K562 (cell line): ENCODE measurements at regions not wholly inside any gene's neighbourhood (a gene's known extent, or its start where the extent isn't known, plus 50 kb on each side); places are given as distances from the start of the nearest gene placed in this dataset.

Experiments
- ATAC-seq: fragments of 200-7000 bp; cut with Tn5 transposase; 3 replicates; pipeline ENCODE4 v1.9.1; 2020; ENCODE audit warnings: moderate library complexity
- BruUV-seq: library from RNA; stranded (reverse); fragments of 400-500 nt; replicated peaks from 2 replicates; lab custom pipeline; 2021; lab: Mats Ljungman, UMichigan
- CTCF ChIA-PET: fragments of 300-600 bp; formaldehyde crosslinking; extraction: SDS; loops from one replicate; lab custom pipeline; 2021; ENCODE audit warnings: low intra/inter-chr PET ratio; lab: Yijun Ruan, JAX
- POLR2A ChIA-PET: fragments of 300-600, 350-650 bp; sonication (Branson Sonifier 250); formaldehyde crosslinking; extraction: SDS; loops from one replicate; lab custom pipeline; 2021; ENCODE audit warnings: antibody characterized with exemption, inconsistent platforms; lab: Yijun Ruan, JAX
- DNase-seq, 4 experiments: peaks; one replicate each; pipeline versions ENCODE4 v3.0.0 to v3.0.0-alpha.2; 2011 to 2018; ENCODE audit warnings: low spot score in 3 of 4, mixed read lengths in 3 of 4; ENCODE audit errors: extremely low read depth in 1 of 4
- FAIRE-seq: peaks from 2 replicates; lab custom pipeline; 2011; peaks lifted over from hg19 to GRCh38; lab: Jason Lieb, UNC
- H2AFZ ChIP-seq: 2 replicates; pipeline ENCODE4 v1.6.0; 2011; ENCODE audit warnings: low read depth, low read length, control low read depth, inconsistent platforms
- H3K27ac ChIP-seq: fragments of 200-600 bp; 3 replicates; pipeline ENCODE4 v1.8.0; 2011; ENCODE audit warnings: low read depth, mild to moderate bottlenecking, control low read depth, inconsistent platforms, low read length, moderate library complexity, mixed read lengths; ENCODE audit errors: extremely low read depth
- H3K27me3 ChIP-seq, 2 experiments: fragments of 300-600 bp in 1 of 2; 2 replicates in 1 of 2; 3 replicates in 1 of 2; pipeline versions ENCODE4 v1.6.0 to v1.8.0; 2011; ENCODE audit warnings: inconsistent platforms in 2 of 2, low read length in 2 of 2, mild to moderate bottlenecking in 1 of 2, mixed read lengths in 1 of 2, moderate library complexity in 1 of 2; ENCODE audit not compliant: control insufficient read depth in 2 of 2, insufficient read depth in 2 of 2
- H3K36me3 ChIP-seq: fragments of 300-600 bp; 3 replicates; pipeline ENCODE4 v1.8.0; 2011; ENCODE audit warnings: mild to moderate bottlenecking, low read length, inconsistent platforms; ENCODE audit not compliant: control insufficient read depth, insufficient read depth
- H3K4me1 ChIP-seq, 2 experiments: fragments of 200-600 bp in 1 of 2; replicated peaks in 1 of 2; 2 replicates in 1 of 2; 3 replicates in 1 of 2; pipeline versions ENCODE4 v1.5.1 to v1.8.0; 2011; ENCODE audit warnings: inconsistent platforms in 2 of 2, low read length in 2 of 2, mild to moderate bottlenecking in 1 of 2, mixed read lengths in 1 of 2, moderate library complexity in 1 of 2; ENCODE audit not compliant: control insufficient read depth in 2 of 2, insufficient read depth in 2 of 2
- H3K4me2 ChIP-seq: 2 replicates; pipeline ENCODE4 v1.6.1; 2011; ENCODE audit warnings: low read length, control low read depth, inconsistent platforms, mixed read lengths; ENCODE audit not compliant: insufficient read depth
- H3K4me3 ChIP-seq: fragments of 200-600 bp; sonication (generic), shearing (Covaris generic); 2 replicates; pipeline ENCODE4 v1.5.1; 2016; ENCODE audit warnings: control low read depth, inconsistent platforms
- H3K79me2 ChIP-seq: fragments of 200-600 bp; 3 replicates; pipeline ENCODE4 v1.8.0; 2011; ENCODE audit warnings: low read length, inconsistent platforms; ENCODE audit not compliant: control insufficient read depth, insufficient read depth
- H3K9ac ChIP-seq, 2 experiments: 2 replicates each; pipeline versions ENCODE4 v1.6.0 to v1.6.1; 2011; ENCODE audit warnings: low read depth in 2 of 2, low read length in 2 of 2, control low read depth in 1 of 2, inconsistent platforms in 1 of 2, mild to moderate bottlenecking in 1 of 2, mixed read lengths in 1 of 2; ENCODE audit not compliant: insufficient read depth in 1 of 2
- H3K9me1 ChIP-seq: one replicate; pipeline ENCODE4 v1.6.0; 2011; ENCODE audit warnings: inconsistent platforms, mild to moderate bottlenecking, low read length, moderate library complexity; ENCODE audit not compliant: control insufficient read depth, insufficient read depth
- H3K9me3 ChIP-seq: replicated peaks from 2 replicates; pipeline ENCODE4 v1.5.1; 2011; ENCODE audit warnings: low read depth, low read length, inconsistent platforms; ENCODE audit not compliant: control insufficient read depth, insufficient read depth
- H4K20me1 ChIP-seq: replicated peaks from 2 replicates; pipeline ENCODE4 v1.6.1; 2011; ENCODE audit warnings: low read length, inconsistent platforms, mixed read lengths; ENCODE audit not compliant: control insufficient read depth, insufficient read depth
- CHD1 ChIP-seq: fragments of 200-600 bp; sonication (generic); IDR thresholded peaks from one replicate; pipeline ENCODE4 v1.6.1; 2012; ENCODE audit warnings: mild to moderate bottlenecking, moderate library complexity, low read length, inconsistent platforms
- HNRNPL ChIP-seq: fragments of 200-400 bp; formaldehyde crosslinking; IDR thresholded peaks from 2 replicates; pipeline ENCODE4 v1.6.1; 2017; ENCODE audit warnings: low read depth, mild to moderate bottlenecking, low read length
- MBD2 ChIP-seq: sonication (generic); IDR thresholded peaks from 2 replicates; pipeline ENCODE4 v1.6.1; 2016; ENCODE audit warnings: low read depth, borderline replicate concordance
- NR2F6 ChIP-seq: fragments of 450-650 bp; formaldehyde crosslinking; IDR thresholded peaks from 2 replicates; pipeline ENCODE4 v1.4.0; 2020; ENCODE audit warnings: mild to moderate bottlenecking
- RCOR1 ChIP-seq, 2 experiments: IDR thresholded peaks; 2 replicates each; pipeline ENCODE4 v1.6.1; 2012; ENCODE audit warnings: low read depth in 2 of 2, low read length in 2 of 2, borderline replicate concordance in 1 of 2, improper control_type of control experiment in 1 of 2
- SUPT5H ChIP-seq: fragments of 450-650 bp; IDR thresholded peaks from 2 replicates; pipeline ENCODE4 v1.6.1; 2016
- U2AF1 ChIP-seq: fragments of 200-400 bp; formaldehyde crosslinking; optimal IDR thresholded peaks from 2 replicates; pipeline ENCODE3; 2017; ENCODE audit warnings: mild to moderate bottlenecking, low read depth, low read length, moderate library complexity
- ZNF140 ChIP-seq: fragments of 250-450 bp; sonication (Bioruptor Pico); IDR thresholded peaks from 2 replicates; pipeline ENCODE4 v1.8.0; 2021; ENCODE audit warnings: moderate library complexity, mild to moderate bottlenecking, inconsistent platforms
- ZNF143 ChIP-seq: sonication (generic); formaldehyde crosslinking; IDR thresholded peaks from 2 replicates; pipeline ENCODE4 v1.9.0; 2022; ENCODE audit warnings: mild to moderate bottlenecking, missing genetic modification reagents
- ZNF146 ChIP-seq: IDR thresholded peaks from one replicate; pipeline ENCODE4 v1.6.1; 2018; ENCODE audit warnings: missing compliant biosample characterization; ENCODE audit not compliant: unreplicated experiment
- ZNF445 ChIP-seq: fragments of 250-450 bp; sonication (Bioruptor Pico); IDR thresholded peaks from 2 replicates; pipeline ENCODE4 v1.4.0; 2020; ENCODE audit warnings: low read depth, mild to moderate bottlenecking, moderate library complexity
- WGBS: fragments of 100-300 bp; shearing (Covaris generic); methylation state at CpG from one replicate; pipeline ENCODE4 v1.1.6; 2016; ENCODE audit warnings: low coverage, mixed read lengths; ENCODE audit not compliant: insufficient coverage; ENCODE audit errors: missing lambda C conversion rate; 5-methylcytosine and 5-hydroxymethylcytosine counted together
- in situ Hi-C: fragments of 300-500 bp; cut with MboI; formaldehyde crosslinking; loops from 4 replicates; pipeline ENCODE4 v1.15.0; 2018; ENCODE audit warnings: inconsistent platforms, mixed read lengths
- intact Hi-C: fragments of 100-400 bp; cut with micrococcal nuclease; formaldehyde crosslinking; loops from 2 replicates; pipeline ENCODE4 v1.14.2; 2022
- TF ChIP-seq, protein P1 (sequence below): fragments of 250-450 bp; sonication (Bioruptor Pico); IDR thresholded peaks from 2 replicates; pipeline ENCODE4 v1.8.0; 2021; ENCODE audit warnings: mild to moderate bottlenecking, moderate library complexity
- TF ChIP-seq, protein P2 (sequence below): fragments of 250-450 bp; sonication (Bioruptor Pico); IDR thresholded peaks from 2 replicates; pipeline ENCODE4 v1.5.0; 2021

DNA sequence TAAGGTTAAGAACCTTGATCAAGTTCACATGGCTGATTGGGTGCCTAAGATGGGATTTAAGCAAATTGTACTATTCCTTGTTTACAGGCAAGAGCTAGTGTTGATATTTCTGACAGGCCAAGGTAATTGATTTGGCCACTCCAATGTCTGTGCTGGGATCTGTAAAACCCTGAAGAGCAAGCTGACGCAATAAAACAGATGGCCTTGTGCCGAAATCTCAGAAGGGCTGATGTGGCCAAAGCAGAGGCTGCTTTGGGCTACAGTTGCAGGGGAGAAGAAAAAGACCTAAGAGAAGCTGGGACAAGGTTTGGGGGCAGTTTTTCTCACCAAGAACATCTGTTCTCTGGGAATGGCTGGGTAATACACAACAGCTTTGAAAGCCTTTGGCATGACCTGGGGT lies 463.2 kb upstream of the ZNF608 start:
- Histone ChIP-seq H3K79me2 (no peaks in the 10 kb centered on the region), H3K27me3 (no peaks in the 10 kb centered on the region), H3K9me1 (no peaks in the 10 kb centered on the region), H3K27ac (no peak overlapping the region), H3K4me3 (no peak overlapping the region), H2AFZ (no peak overlapping the region), H3K4me2 (no peak overlapping the region), H3K9ac (no peak overlapping the region)
- DNase-seq (no peak), FAIRE-seq (no peak), ATAC-seq (no peak)
- 0% methylated on average over 2 of the region's 2 CpGs for WGBS
- intact Hi-C loops: no loop called here
- BruUV-seq: no TSS peak
- POLR2A ChIA-PET: no interaction called here
- TF ChIP-seq ZNF140 (CRISPR knock-in tag) (no peak), U2AF1 (no peak), NR2F6 (CRISPR knock-in tag) (no peak), RCOR1 (IDR thresholded peaks at IDR 0.05; ENCODE audit: borderline replicate concordance in 1 of 2, low read depth in 2 of 2, low read length in 2 of 2) (no peak), ZNF143 (no peak), HNRNPL (no peak), ZNF146 (CRISPR knock-in tag) (no peak), MBD2 (no peak), SUPT5H (no peak), CHD1 (no peak), ZNF445 (CRISPR knock-in tag) (no peak)
- TF ChIP-seq, protein P1, sequence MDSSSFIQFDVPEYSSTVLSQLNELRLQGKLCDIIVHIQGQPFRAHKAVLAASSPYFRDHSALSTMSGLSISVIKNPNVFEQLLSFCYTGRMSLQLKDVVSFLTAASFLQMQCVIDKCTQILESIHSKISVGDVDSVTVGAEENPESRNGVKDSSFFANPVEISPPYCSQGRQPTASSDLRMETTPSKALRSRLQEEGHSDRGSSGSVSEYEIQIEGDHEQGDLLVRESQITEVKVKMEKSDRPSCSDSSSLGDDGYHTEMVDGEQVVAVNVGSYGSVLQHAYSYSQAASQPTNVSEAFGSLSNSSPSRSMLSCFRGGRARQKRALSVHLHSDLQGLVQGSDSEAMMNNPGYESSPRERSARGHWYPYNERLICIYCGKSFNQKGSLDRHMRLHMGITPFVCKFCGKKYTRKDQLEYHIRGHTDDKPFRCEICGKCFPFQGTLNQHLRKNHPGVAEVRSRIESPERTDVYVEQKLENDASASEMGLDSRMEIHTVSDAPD (CRISPR knock-in tag): no peak
- TF ChIP-seq, protein P2, sequence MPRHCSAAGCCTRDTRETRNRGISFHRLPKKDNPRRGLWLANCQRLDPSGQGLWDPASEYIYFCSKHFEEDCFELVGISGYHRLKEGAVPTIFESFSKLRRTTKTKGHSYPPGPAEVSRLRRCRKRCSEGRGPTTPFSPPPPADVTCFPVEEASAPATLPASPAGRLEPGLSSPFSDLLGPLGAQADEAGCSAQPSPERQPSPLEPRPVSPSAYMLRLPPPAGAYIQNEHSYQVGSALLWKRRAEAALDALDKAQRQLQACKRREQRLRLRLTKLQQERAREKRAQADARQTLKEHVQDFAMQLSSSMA (CRISPR knock-in tag): no peak
- TF ChIP-seq, all 486 proteins: peak for 0
- no peaks in the 10 kb centered on the region for H3K9me3 ChIP-seq
- no peaks in the 10 kb centered on the region for H3K36me3 ChIP-seq
- no peaks in the 10 kb centered on the region for H3K4me1 ChIP-seq
- CTCF ChIA-PET: no interaction called here
- no peaks in the 10 kb centered on the region for H4K20me1 ChIP-seq
- in situ Hi-C loops: no loop called here
